ENCODE measurements at regions not wholly inside any gene's neighbourhood (a gene's known extent, or its start where the extent isn't known, plus 50 kb on each side); places are given as distances from the start of the nearest gene placed in this dataset.

DNA sequence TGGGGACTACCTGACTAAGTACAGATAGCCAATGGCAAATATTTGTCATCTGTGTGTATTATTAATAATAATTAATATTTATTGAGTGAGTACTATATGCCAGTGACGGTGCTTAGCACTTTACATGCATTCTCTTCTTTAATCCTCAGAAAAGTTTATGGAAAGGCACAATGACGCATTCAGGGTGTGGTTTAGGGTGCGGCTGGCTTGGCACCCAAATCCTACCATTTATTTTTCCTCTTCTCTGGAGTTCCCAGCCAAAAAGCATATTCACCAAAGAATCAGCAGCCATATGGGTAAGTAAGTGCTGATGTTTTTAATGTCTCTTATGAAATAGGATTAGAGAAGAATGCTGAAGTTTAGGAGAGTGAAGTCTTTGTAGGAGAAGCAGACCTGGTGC lies 140.4 kb upstream of the TP63 start:
- intact Hi-C loops (cut with DNase I), result no loop called here
- 25 to 53% (median 35%) methylated on average over 3 of the region's 3 CpGs for WGBS, 4 donors
- Histone ChIP-seq H3K36me3 (no peaks in the 10 kb centered on the region), H3K27ac (no peak overlapping the region), H3K27me3 (no peaks in the 10 kb centered on the region), H3K9me3 (no peaks in the 10 kb centered on the region), H3K4me3 (no peak overlapping the region), H3K4me1 (no peaks in the 10 kb centered on the region)
- ATAC-seq (no peak), DNase-seq (no peak)
- TF ChIP-seq, protein P1, sequence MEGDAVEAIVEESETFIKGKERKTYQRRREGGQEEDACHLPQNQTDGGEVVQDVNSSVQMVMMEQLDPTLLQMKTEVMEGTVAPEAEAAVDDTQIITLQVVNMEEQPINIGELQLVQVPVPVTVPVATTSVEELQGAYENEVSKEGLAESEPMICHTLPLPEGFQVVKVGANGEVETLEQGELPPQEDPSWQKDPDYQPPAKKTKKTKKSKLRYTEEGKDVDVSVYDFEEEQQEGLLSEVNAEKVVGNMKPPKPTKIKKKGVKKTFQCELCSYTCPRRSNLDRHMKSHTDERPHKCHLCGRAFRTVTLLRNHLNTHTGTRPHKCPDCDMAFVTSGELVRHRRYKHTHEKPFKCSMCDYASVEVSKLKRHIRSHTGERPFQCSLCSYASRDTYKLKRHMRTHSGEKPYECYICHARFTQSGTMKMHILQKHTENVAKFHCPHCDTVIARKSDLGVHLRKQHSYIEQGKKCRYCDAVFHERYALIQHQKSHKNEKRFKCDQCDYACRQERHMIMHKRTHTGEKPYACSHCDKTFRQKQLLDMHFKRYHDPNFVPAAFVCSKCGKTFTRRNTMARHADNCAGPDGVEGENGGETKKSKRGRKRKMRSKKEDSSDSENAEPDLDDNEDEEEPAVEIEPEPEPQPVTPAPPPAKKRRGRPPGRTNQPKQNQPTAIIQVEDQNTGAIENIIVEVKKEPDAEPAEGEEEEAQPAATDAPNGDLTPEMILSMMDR (IDR thresholded peaks at IDR 0.05), result no peak
- no peak for TF ChIP-seq POLR2A (IDR thresholded peaks at IDR 0.05)

DNA sequence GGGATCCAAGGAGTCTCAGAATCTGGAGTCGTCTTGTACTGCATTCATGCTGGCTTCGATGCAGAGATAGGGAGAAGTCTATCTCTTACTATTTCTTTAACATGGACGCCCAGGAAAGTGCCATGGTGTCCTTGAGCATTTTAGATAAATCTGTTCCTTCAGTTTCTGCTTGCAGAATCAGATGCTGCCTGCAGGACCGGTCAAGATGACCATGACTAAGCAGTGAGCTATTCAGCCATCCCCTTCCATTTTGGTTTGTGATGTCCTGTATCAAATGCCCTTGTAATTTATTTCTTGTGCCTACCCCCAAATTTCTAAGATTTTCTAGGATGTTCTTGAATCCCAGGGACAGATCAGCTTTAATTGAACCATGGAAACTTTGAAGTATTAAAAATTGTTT lies 139.4 kb upstream of the TP63 start:
- no peaks in the 10 kb centered on the region for H3K4me1 ChIP-seq
- 75 to 83% (median 77%) methylated on average over 4 of the region's 4 CpGs for WGBS, 4 donors
- no peak for TF ChIP-seq POLR2A (IDR thresholded peaks at IDR 0.05)
- TF ChIP-seq, protein P1 (IDR thresholded peaks at IDR 0.05), result no peak

DNA sequence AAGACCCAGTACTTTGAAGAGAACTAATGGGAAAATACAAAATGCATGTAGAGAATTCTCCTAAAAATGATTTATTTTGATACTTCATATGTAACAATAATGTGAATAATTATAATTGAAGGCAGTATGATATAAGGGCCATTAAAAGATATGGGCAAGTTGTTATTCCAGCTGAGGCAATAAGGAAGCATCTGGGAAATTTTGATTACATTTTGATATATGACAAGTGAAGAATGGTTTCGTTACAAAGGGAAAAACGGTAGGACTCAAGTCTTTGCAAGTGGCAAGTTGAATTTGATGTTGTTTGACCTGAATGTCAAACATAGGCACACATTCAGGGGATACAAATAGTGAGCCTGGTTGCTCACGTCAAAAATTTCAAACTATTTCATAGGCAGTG lies 137.9 kb upstream of the TP63 start:
- ATAC-seq (no peak), DNase-seq (no peak)
- intact Hi-C loops (cut with DNase I), result no loop called here
- Histone ChIP-seq H3K36me3 (no peaks in the 10 kb centered on the region), H3K9me3 (no peaks in the 10 kb centered on the region), H3K27me3 (no peaks in the 10 kb centered on the region), H3K4me1 (no peaks in the 10 kb centered on the region), H3K4me3 (no peak overlapping the region), H3K27ac (no peak overlapping the region)
- no peak for TF ChIP-seq POLR2A (IDR thresholded peaks at IDR 0.05)
- TF ChIP-seq, protein P1 (IDR thresholded peaks at IDR 0.05), result no peak
- 81 to 82% (median 81%) methylated on average over 3 of the region's 3 CpGs for WGBS, 4 donors

More for the DNA sequence above, 139.4 kb upstream of the TP63 start:
- Histone ChIP-seq H3K36me3 (no peaks in the 10 kb centered on the region), H3K9me3 (no peaks in the 10 kb centered on the region), H3K27me3 (no peaks in the 10 kb centered on the region), H3K27ac (no peak overlapping the region), H3K4me3 (no peak overlapping the region)
- DNase-seq (no peak), ATAC-seq (no peak)
- intact Hi-C loops (cut with DNase I), result no loop called here

GRCh38 chr3:189494632-189495031 lies 136.6 kb upstream of the TP63 start:
- Histone ChIP-seq H3K4me1 (no peaks in the 10 kb centered on the region), H3K27ac (no peak overlapping the region), H3K4me3 (no peak overlapping the region), H3K27me3 (no peaks in the 10 kb centered on the region), H3K9me3 (no peaks in the 10 kb centered on the region), H3K36me3 (no peaks in the 10 kb centered on the region)
- 83 to 94% (median 90%) methylated on average over 1 of the region's 1 CpG for WGBS, 4 donors
- TF ChIP-seq, protein P1 (IDR thresholded peaks at IDR 0.05), result no peak
- TF ChIP-seq POLR2A (IDR thresholded peaks at IDR 0.05), result no peak
- no peak for DNase-seq
- no peak for ATAC-seq
- intact Hi-C loops (cut with DNase I), result no loop called here

Data from heart left ventricle (tissue), 16 donors.